ENCODE measurements at regions not wholly inside any gene's neighbourhood (a gene's known extent, or its start where the extent isn't known, plus 50 kb on each side); places are given as distances from the start of the nearest gene placed in this dataset.

GRCh38 chr9:126219166-126219565 lies 107.5 kb upstream of the MVB12B start:
- TF ChIP-seq CTCF (IDR thresholded peaks at IDR 0.05) (no peak), EZH2 (IDR thresholded peaks at IDR 0.05; ENCODE audit: borderline replicate concordance, insufficient read depth, low read depth, low read length, poor library complexity, severe bottlenecking) (no peak)
